Activated T-cell treated with anti-CD3 and anti-CD28 coated beads, Interleukin-2, amount 50 U/mL, for 24 hours (primary cell): ENCODE measurements at regions not wholly inside any gene's neighbourhood (a gene's known extent, or its start where the extent isn't known, plus 50 kb on each side); places are given as distances from the start of the nearest gene placed in this dataset.
A peak's percentile ranks its signal among the peaks of the same experiment; 100 is the strongest.
"Not testable (repeated sequence)": the region's sequence is repeated elsewhere in the genome, so short reads cannot be mapped to it uniquely, and the experiment has no call there.

Experiments used
- DNase-seq: peaks from one replicate; pipeline ENCODE4 v3.0.0-alpha.2; 2020
- H3K27ac Mint-ChIP-seq: 2 replicates; pipeline ENCODE4 v1.8.0; 2020; ENCODE audit warnings: mild to moderate bottlenecking, mixed read lengths
- H3K27me3 Mint-ChIP-seq: 2 replicates; pipeline ENCODE4 v1.8.0; 2020; ENCODE audit warnings: mixed read lengths
- H3K36me3 Mint-ChIP-seq: 2 replicates; pipeline ENCODE4 v1.8.0; 2020; ENCODE audit warnings: low read depth, mixed read lengths
- H3K4me1 Mint-ChIP-seq: 2 replicates; pipeline ENCODE4 v1.8.0; 2020; ENCODE audit warnings: low read depth, mixed read lengths
- H3K4me3 Mint-ChIP-seq: 2 replicates; pipeline ENCODE4 v1.8.0; 2020; ENCODE audit warnings: mild to moderate bottlenecking, moderate library complexity, mixed read lengths
- H3K9me3 Mint-ChIP-seq: 2 replicates; pipeline ENCODE4 v1.8.0; 2020; ENCODE audit warnings: mixed read lengths

GRCh38 chrX:44061968-44062614 is 88.9 kb upstream of the NDP start:
- Mint-ChIP-seq H3K36me3 (no peaks in the 10 kb centered on the region), H3K27me3 (peaks cover 53% of the 10 kb centered on the region), H3K9me3 (peaks cover 2% of the 10 kb centered on the region), H3K4me3 (no peak overlapping the region), H3K27ac (no peak overlapping the region), H3K4me1 (no peaks in the 10 kb centered on the region)
- no peak for DNase-seq

GRCh38 chrX:44060221-44060620 is 87.0 kb upstream of the NDP start:
- no peaks in the 10 kb centered on the region for H3K36me3 Mint-ChIP-seq
- no peak for DNase-seq
- peaks cover 49% of the 10 kb centered on the region for H3K27me3 Mint-ChIP-seq
- no peak overlapping the region for H3K27ac Mint-ChIP-seq
- H3K4me1 Mint-ChIP-seq = peaks cover 7% of the 10 kb centered on the region
- no peaks in the 10 kb centered on the region for H3K9me3 Mint-ChIP-seq
- no peak overlapping the region for H3K4me3 Mint-ChIP-seq

- peaks cover 53% of the 10 kb centered on the region for H3K27me3 Mint-ChIP-seq
- no peak for DNase-seq
- no peaks in the 10 kb centered on the region for H3K9me3 Mint-ChIP-seq
- peaks cover 14% of the 10 kb centered on the region for H3K4me1 Mint-ChIP-seq
- no peaks in the 10 kb centered on the region for H3K36me3 Mint-ChIP-seq
- no peak overlapping the region for H3K4me3 Mint-ChIP-seq
- no peak overlapping the region for H3K27ac Mint-ChIP-seq
These were observed 85.1 kb upstream of the NDP start for GRCh38 chrX:44058339-44058738.

- H3K36me3 Mint-ChIP-seq = no peaks in the 10 kb centered on the region
- no peak overlapping the region for H3K4me3 Mint-ChIP-seq
- no peaks in the 10 kb centered on the region for H3K9me3 Mint-ChIP-seq
- peaks cover 62% of the 10 kb centered on the region for H3K27me3 Mint-ChIP-seq
- DNase-seq = no peak
- H3K4me1 Mint-ChIP-seq = peaks cover 14% of the 10 kb centered on the region
- no peak overlapping the region for H3K27ac Mint-ChIP-seq
These were observed 82.4 kb upstream of the NDP start for GRCh38 chrX:44055638-44056037.

- no peak for DNase-seq
- Mint-ChIP-seq H3K27ac (peak overlapping the region; percentile 44), H3K27me3 (peaks cover 61% of the 10 kb centered on the region), H3K4me3 (no peak overlapping the region), H3K4me1 (peaks cover 14% of the 10 kb centered on the region), H3K9me3 (no peaks in the 10 kb centered on the region), H3K36me3 (no peaks in the 10 kb centered on the region)
These were observed 81.8 kb upstream of the NDP start for GRCh38 chrX:44054863-44055601.

GRCh38 chrX:44045106-44045505 is 71.9 kb upstream of the NDP start:
- H3K4me1 Mint-ChIP-seq, DNase-seq, H3K36me3 Mint-ChIP-seq, H3K27ac Mint-ChIP-seq, H3K9me3 Mint-ChIP-seq, H3K4me3 Mint-ChIP-seq: not testable (repeated sequence)
- peaks cover 44% of the 10 kb centered on the region for H3K27me3 Mint-ChIP-seq

- Mint-ChIP-seq H3K4me1 (peaks cover 4% of the 10 kb centered on the region), H3K9me3 (no peaks in the 10 kb centered on the region), H3K27ac (no peak overlapping the region)
These were observed 70.3 kb upstream of the NDP start for GRCh38 chrX:44043496-44043895.

GRCh38 chrX:44042751-44043150 is 69.6 kb upstream of the NDP start:
- H3K27me3 Mint-ChIP-seq = peaks cover 47% of the 10 kb centered on the region
- DNase-seq = no peak
- no peak overlapping the region for H3K4me3 Mint-ChIP-seq
- peaks cover 4% of the 10 kb centered on the region for H3K4me1 Mint-ChIP-seq
- H3K36me3 Mint-ChIP-seq = no peaks in the 10 kb centered on the region
- no peaks in the 10 kb centered on the region for H3K9me3 Mint-ChIP-seq
- no peak overlapping the region for H3K27ac Mint-ChIP-seq

More at GRCh38 chrX:44043496-44043895, 70.3 kb upstream of the NDP start:
- DNase-seq = no peak
- peaks cover 47% of the 10 kb centered on the region for H3K27me3 Mint-ChIP-seq
- no peaks in the 10 kb centered on the region for H3K36me3 Mint-ChIP-seq
- H3K4me3 Mint-ChIP-seq = no peak overlapping the region

- H3K9me3 Mint-ChIP-seq = no peaks in the 10 kb centered on the region
- H3K27ac Mint-ChIP-seq = no peak overlapping the region
- H3K4me3 Mint-ChIP-seq = no peak overlapping the region
- H3K27me3 Mint-ChIP-seq = peaks cover 46% of the 10 kb centered on the region
- no peak for DNase-seq
- no peaks in the 10 kb centered on the region for H3K36me3 Mint-ChIP-seq
- H3K4me1 Mint-ChIP-seq = peaks cover 4% of the 10 kb centered on the region
These were observed 68.9 kb upstream of the NDP start for GRCh38 chrX:44042116-44042515.

- peaks cover 46% of the 10 kb centered on the region for H3K27me3 Mint-ChIP-seq
- H3K27ac Mint-ChIP-seq = no peak overlapping the region
- peaks cover 4% of the 10 kb centered on the region for H3K4me1 Mint-ChIP-seq
- H3K36me3 Mint-ChIP-seq = no peaks in the 10 kb centered on the region
- DNase-seq = no peak
- no peaks in the 10 kb centered on the region for H3K9me3 Mint-ChIP-seq
- no peak overlapping the region for H3K4me3 Mint-ChIP-seq
These were observed 67.2 kb upstream of the NDP start for GRCh38 chrX:44040406-44040805.

- Mint-ChIP-seq H3K4me1 (peaks cover 4% of the 10 kb centered on the region), H3K9me3 (no peaks in the 10 kb centered on the region), H3K27me3 (peaks cover 44% of the 10 kb centered on the region), H3K27ac (no peak overlapping the region), H3K36me3 (no peaks in the 10 kb centered on the region), H3K4me3 (no peak overlapping the region)
- DNase-seq = no peak
These were observed 66.4 kb upstream of the NDP start for GRCh38 chrX:44039556-44039955.

- H3K4me1 Mint-ChIP-seq = peaks cover 12% of the 10 kb centered on the region
- H3K27ac Mint-ChIP-seq = no peak overlapping the region
These were observed 63.1 kb upstream of the NDP start for GRCh38 chrX:44036336-44036735.

GRCh38 chrX:44035571-44035970 is 62.4 kb upstream of the NDP start:
- Mint-ChIP-seq H3K4me1 (peaks cover 14% of the 10 kb centered on the region), H3K9me3 (no peaks in the 10 kb centered on the region), H3K27ac (no peak overlapping the region), H3K27me3 (peaks cover 38% of the 10 kb centered on the region), H3K36me3 (no peaks in the 10 kb centered on the region), H3K4me3 (no peak overlapping the region)
- DNase-seq = no peak

More at GRCh38 chrX:44036336-44036735, 63.1 kb upstream of the NDP start:
- DNase-seq = no peak
- Mint-ChIP-seq H3K36me3 (no peaks in the 10 kb centered on the region), H3K27me3 (peaks cover 33% of the 10 kb centered on the region), H3K4me3 (no peak overlapping the region), H3K9me3 (no peaks in the 10 kb centered on the region)

GRCh38 chrX:44032479-44032878 is 59.3 kb upstream of the NDP start:
- Mint-ChIP-seq H3K36me3 (no peaks in the 10 kb centered on the region), H3K4me3 (no peak overlapping the region), H3K9me3 (no peaks in the 10 kb centered on the region), H3K27ac (no peak overlapping the region), H3K4me1 (peaks cover 14% of the 10 kb centered on the region), H3K27me3 (peaks cover 46% of the 10 kb centered on the region)
- no peak for DNase-seq

GRCh38 chrX:44025555-44025954 is 52.4 kb upstream of the NDP start:
- DNase-seq = no peak
- H3K36me3 Mint-ChIP-seq = no peaks in the 10 kb centered on the region

More at GRCh38 chrX:44025555-44025954, 52.4 kb upstream of the NDP start:
- Mint-ChIP-seq H3K4me3 (no peak overlapping the region), H3K27me3 (peaks cover 60% of the 10 kb centered on the region), H3K4me1 (peaks cover 2% of the 10 kb centered on the region), H3K9me3 (no peaks in the 10 kb centered on the region), H3K27ac (no peak overlapping the region)
